Endothelial cell of umbilical vein (primary cell): ENCODE measurements at regions not wholly inside any gene's neighbourhood (a gene's known extent, or its start where the extent isn't known, plus 50 kb on each side); places are given as distances from the start of the nearest gene placed in this dataset.

Experiments used
- EZH2 ChIP-seq: IDR thresholded peaks from 2 replicates; pipeline ENCODE4 v1.6.1; 2012; ENCODE audit warnings: borderline replicate concordance, low read depth, mild to moderate bottlenecking, moderate library complexity, low read length, inconsistent platforms; ENCODE audit not compliant: severe bottlenecking
- GATA2 ChIP-seq: IDR thresholded peaks from 2 replicates; pipeline ENCODE4 v1.7.0; 2011; ENCODE audit warnings: low read depth, mild to moderate bottlenecking, moderate library complexity, mixed read lengths, low read length; ENCODE audit not compliant: insufficient read length, insufficient read depth
- JUN ChIP-seq: IDR thresholded peaks from 2 replicates; pipeline ENCODE4 v1.6.1; 2011; ENCODE audit warnings: borderline replicate concordance, low read depth; ENCODE audit not compliant: insufficient read length, insufficient read depth
- POLR2A ChIP-seq: IDR thresholded peaks from 2 replicates; pipeline ENCODE4 v1.6.1; 2012; ENCODE audit warnings: low read depth, mild to moderate bottlenecking, control low read depth, low read length
- POLR2AphosphoS5 ChIP-seq: IDR thresholded peaks from 2 replicates; pipeline ENCODE4 v1.6.1; 2012; ENCODE audit warnings: low read depth, mild to moderate bottlenecking, control low read depth, low read length, moderate library complexity; ENCODE audit not compliant: insufficient read depth
- TF ChIP-seq, protein P1 (sequence below): IDR thresholded peaks from 2 replicates; pipeline ENCODE4 v1.6.1; 2011; ENCODE audit not compliant: insufficient read depth, insufficient read length
- TF ChIP-seq, protein P2 (sequence below), 2 donors: IDR thresholded peaks; 1 replicate in 1 of 2; 2 replicates in 1 of 2; pipeline ENCODE4 v1.5.1; 2011; ENCODE audit warnings: low read length in 2 of 2, mild to moderate bottlenecking in 2 of 2, moderate library complexity in 2 of 2, control low read depth in 1 of 2, inconsistent platforms in 1 of 2, low read depth in 1 of 2; ENCODE audit not compliant: insufficient read depth in 1 of 2; ENCODE audit errors: extremely low read depth in 1 of 2

DNA sequence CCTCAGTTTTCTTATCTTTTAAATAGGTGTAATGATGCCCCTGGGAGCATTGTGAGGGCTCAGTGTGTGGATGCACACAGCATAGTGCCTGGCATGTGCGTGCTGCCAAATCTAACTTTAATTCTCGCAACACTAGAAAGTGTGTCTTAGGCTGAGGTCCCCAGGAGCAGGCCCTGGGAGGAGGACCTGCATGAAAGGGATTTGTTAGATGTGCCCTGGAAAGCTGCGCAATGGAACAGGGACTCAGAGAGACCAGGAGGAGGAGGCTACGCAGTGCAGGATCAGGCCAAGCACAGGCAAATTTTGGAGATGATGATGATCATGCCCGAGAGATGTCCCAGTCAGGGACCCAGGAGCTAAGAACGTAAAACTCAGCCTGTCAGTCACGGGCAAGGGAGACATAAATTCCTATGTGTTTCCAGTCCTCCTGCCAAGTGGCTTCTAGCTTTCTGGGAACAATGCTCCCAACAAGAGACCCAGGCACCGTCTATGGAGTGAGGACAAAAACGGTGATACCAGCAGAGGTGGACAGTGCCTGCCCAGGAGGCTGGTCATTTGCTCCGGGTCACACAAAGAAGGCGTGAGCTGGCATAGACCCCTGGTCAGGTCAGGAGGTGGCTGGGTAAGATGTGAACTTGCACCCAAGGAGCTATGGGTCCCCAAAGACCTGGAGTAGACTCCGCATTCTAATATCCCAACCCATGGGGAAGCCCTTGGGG lies 352.2 kb upstream of the TNRC6C start:
- TF ChIP-seq, protein P1, sequence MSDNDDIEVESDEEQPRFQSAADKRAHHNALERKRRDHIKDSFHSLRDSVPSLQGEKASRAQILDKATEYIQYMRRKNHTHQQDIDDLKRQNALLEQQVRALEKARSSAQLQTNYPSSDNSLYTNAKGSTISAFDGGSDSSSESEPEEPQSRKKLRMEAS = no peak
- no peak for TF ChIP-seq POLR2A
- TF ChIP-seq, protein P2, sequence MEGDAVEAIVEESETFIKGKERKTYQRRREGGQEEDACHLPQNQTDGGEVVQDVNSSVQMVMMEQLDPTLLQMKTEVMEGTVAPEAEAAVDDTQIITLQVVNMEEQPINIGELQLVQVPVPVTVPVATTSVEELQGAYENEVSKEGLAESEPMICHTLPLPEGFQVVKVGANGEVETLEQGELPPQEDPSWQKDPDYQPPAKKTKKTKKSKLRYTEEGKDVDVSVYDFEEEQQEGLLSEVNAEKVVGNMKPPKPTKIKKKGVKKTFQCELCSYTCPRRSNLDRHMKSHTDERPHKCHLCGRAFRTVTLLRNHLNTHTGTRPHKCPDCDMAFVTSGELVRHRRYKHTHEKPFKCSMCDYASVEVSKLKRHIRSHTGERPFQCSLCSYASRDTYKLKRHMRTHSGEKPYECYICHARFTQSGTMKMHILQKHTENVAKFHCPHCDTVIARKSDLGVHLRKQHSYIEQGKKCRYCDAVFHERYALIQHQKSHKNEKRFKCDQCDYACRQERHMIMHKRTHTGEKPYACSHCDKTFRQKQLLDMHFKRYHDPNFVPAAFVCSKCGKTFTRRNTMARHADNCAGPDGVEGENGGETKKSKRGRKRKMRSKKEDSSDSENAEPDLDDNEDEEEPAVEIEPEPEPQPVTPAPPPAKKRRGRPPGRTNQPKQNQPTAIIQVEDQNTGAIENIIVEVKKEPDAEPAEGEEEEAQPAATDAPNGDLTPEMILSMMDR (IDR thresholded peaks at IDR 0.05; ENCODE audit: extremely low read depth in 1 of 2, insufficient read depth in 1 of 2, low read depth in 1 of 2, low read length in 2 of 2) = no peak
- no peak for TF ChIP-seq POLR2AphosphoS5
- no peak for TF ChIP-seq EZH2
- TF ChIP-seq JUN = no peak
- TF ChIP-seq GATA2 = no peak
